Endometrium (tissue), 2 donors: ENCODE measurements at regions not wholly inside any gene's neighbourhood (a gene's known extent, or its start where the extent isn't known, plus 50 kb on each side); places are given as distances from the start of the nearest gene placed in this dataset.

Source experiments
- FAIRE-seq: peaks from 2 replicates; lab custom pipeline; 2012; peaks lifted over from hg19 to GRCh38; lab: Jason Lieb, UNC
- donor health status: control.
- donor health status: control.

- no peak for FAIRE-seq
Observed at GRCh38 chr2:220998156-220998555, 573.9 kb downstream of the EPHA4 start.

- no peak for FAIRE-seq
Observed at GRCh38 chr2:220999356-220999755, 572.7 kb downstream of the EPHA4 start.

- no peak for FAIRE-seq
Observed at GRCh38 chr2:221001381-221001801, 570.7 kb downstream of the EPHA4 start.

GRCh38 chr2:221002101-221002685 lies 569.9 kb downstream of the EPHA4 start:
- FAIRE-seq, result no peak

- peak; percentile 57 for FAIRE-seq
Observed at GRCh38 chr2:221005338-221005737, 566.8 kb downstream of the EPHA4 start.

GRCh38 chr2:221006084-221006483 lies 566.0 kb downstream of the EPHA4 start:
- FAIRE-seq, result no peak

- FAIRE-seq, result no peak
Observed at GRCh38 chr2:221016551-221016950, 555.6 kb downstream of the EPHA4 start.

GRCh38 chr2:221018262-221018661 lies 553.8 kb downstream of the EPHA4 start:
- FAIRE-seq, result no peak

GRCh38 chr2:221019668-221020067 lies 552.4 kb downstream of the EPHA4 start:
- FAIRE-seq, result no peak

GRCh38 chr2:221022554-221022953 lies 549.5 kb downstream of the EPHA4 start:
- FAIRE-seq, result no peak

- no peak for FAIRE-seq
Observed at GRCh38 chr2:221025398-221025797, 546.7 kb downstream of the EPHA4 start.

GRCh38 chr2:221034026-221034701 lies 537.9 kb downstream of the EPHA4 start:
- FAIRE-seq, result no peak

- no peak for FAIRE-seq
Observed at GRCh38 chr2:221034973-221035372, 537.1 kb downstream of the EPHA4 start.

GRCh38 chr2:221042926-221043325 lies 529.2 kb downstream of the EPHA4 start:
- no peak for FAIRE-seq

- FAIRE-seq, result no peak
Observed at GRCh38 chr2:221044781-221045180, 527.3 kb downstream of the EPHA4 start.

GRCh38 chr2:221050020-221050795 lies 521.9 kb downstream of the EPHA4 start:
- FAIRE-seq, result no peak

GRCh38 chr2:221051162-221051561 lies 520.9 kb downstream of the EPHA4 start:
- FAIRE-seq, result no peak

GRCh38 chr2:221060376-221060775 lies 511.7 kb downstream of the EPHA4 start:
- no peak for FAIRE-seq

GRCh38 chr2:221063568-221063967 lies 508.5 kb downstream of the EPHA4 start:
- no peak for FAIRE-seq

- no peak for FAIRE-seq
Observed at GRCh38 chr2:221064058-221064854, 507.8 kb downstream of the EPHA4 start.

GRCh38 chr2:221064880-221065279 lies 507.2 kb downstream of the EPHA4 start:
- FAIRE-seq, result no peak

GRCh38 chr2:221068123-221068522 lies 504.0 kb downstream of the EPHA4 start:
- no peak for FAIRE-seq
